GM13977 (cell line): ENCODE measurements at regions not wholly inside any gene's neighbourhood (a gene's known extent, or its start where the extent isn't known, plus 50 kb on each side); places are given as distances from the start of the nearest gene placed in this dataset.

Experiments used
- DNase-seq: peaks from one replicate; pipeline ENCODE4 v3.0.0; 2012; ENCODE audit warnings: low spot score
- in situ Hi-C: fragments of 300-500 bp; cut with MboI; formaldehyde crosslinking; loops from one replicate; pipeline ENCODE4 v1.12.0; 2022; ENCODE audit warnings: low sequenced_read_pairs, low pct_unique_long_range_greater_than_20kb, mixed read lengths, inconsistent platforms; ENCODE audit not compliant: unreplicated experiment
- TF ChIP-seq, protein P1 (sequence below): IDR thresholded peaks from 2 replicates; pipeline ENCODE4 v1.5.1; 2012; ENCODE audit warnings: mild to moderate bottlenecking, control low read depth; ENCODE audit not compliant: insufficient read depth; ENCODE audit errors: extremely low read depth, missing control alignments

DNA sequence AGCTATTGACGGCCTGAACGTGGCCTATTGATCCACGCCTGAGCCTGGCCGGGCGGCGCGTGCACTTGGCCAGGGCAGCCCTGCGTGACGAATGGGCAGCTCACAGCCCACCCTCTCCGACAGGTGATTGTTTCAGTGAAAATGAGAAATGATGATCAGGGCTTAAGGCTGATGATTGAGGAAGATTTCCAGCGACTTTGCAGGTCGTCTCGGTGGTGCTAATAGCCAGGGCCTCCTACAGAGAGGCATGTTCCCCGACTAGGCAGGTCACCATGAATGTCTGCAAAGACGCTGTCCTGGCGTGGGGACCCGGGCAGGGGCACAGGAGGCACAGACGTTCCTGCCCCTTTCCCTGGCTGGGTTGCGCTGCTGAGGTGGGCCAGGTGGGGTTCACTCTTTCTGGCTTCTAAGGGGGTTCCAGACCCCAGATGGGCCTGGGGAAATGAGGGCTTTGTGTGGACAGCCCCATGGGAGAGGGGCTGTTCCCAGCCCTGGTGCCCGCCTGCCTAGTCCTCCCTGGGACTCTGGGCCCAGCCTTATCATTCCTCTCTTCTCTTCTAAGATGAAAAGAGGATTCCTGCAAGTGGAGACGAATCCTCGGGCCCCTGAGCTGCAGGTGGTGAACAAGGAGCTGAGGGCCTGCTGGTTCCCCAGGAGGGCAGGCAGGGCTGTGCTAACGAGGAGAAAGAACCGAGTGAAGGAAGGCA is 157.4 kb downstream of the KIF26A start:
- TF ChIP-seq, protein P1, sequence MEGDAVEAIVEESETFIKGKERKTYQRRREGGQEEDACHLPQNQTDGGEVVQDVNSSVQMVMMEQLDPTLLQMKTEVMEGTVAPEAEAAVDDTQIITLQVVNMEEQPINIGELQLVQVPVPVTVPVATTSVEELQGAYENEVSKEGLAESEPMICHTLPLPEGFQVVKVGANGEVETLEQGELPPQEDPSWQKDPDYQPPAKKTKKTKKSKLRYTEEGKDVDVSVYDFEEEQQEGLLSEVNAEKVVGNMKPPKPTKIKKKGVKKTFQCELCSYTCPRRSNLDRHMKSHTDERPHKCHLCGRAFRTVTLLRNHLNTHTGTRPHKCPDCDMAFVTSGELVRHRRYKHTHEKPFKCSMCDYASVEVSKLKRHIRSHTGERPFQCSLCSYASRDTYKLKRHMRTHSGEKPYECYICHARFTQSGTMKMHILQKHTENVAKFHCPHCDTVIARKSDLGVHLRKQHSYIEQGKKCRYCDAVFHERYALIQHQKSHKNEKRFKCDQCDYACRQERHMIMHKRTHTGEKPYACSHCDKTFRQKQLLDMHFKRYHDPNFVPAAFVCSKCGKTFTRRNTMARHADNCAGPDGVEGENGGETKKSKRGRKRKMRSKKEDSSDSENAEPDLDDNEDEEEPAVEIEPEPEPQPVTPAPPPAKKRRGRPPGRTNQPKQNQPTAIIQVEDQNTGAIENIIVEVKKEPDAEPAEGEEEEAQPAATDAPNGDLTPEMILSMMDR, result no peak
- in situ Hi-C loops, result no loop called here
- DNase-seq, result no peak

DNA sequence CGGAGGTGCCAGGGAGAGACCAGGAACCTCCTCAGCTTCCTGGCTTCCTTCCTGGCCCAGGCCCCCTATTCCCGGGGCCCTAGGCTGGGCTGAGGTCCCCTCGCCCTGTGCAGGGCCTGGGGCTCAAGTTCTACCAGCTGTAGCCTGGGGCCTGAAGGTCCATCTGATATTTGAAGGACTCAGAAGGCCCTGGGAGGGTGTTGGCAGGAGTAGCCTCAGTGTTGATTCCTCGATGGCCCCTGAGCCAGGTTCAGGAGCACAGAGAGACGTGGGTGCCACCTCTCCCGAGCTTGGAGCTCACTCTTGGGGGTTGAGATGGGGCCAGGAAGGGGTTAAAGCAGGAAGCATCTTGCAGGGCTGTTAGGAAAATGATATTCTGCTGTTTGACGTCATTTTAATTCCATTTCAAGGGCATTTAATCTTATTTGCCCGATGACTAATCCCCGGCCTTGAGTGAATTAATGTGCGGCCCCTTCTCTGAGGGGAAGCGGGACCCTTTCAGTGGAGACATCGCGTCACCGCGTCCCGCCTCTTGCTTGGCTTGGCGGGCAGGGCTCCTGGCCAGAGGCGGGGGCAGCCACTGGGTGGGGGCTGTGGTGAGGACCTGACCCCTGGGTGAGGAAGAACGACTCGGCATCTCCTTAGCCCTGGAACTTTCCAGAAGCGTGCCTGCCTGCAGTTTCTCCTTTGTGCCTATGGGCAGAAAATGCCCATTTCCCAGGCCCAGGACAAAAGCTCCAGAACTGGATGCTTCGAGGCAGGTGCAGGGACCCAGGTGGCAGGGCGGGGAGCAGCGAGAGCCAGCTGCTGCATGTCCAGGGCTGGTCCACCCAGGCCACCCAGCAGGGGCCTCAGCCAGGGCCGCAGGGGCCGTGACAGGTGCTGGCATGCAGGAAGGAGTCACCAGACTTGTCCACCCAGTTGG is 158.3 kb downstream of the KIF26A start:
- in situ Hi-C loops, result no loop called here
- DNase-seq, result no peak
- TF ChIP-seq, protein P1, result no peak

DNA sequence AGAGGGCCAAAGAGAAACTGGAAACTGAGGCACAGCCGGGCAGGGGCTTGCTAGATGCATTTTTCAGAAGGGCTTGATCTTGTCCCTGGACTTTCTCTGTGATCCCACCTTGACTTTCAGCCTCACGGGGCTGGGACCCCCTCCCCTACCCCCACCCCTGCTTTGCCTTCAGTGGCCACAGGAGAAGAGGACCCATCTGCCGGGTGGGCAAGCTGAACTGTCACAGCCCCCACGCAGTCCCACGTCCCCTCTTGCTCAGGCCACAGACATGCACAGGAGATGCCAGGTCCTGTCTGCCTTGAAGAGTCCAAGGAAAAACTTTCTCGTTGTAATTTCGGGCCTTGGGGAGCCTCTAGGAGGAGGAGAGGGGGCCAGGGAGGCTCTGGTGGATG is 158.9 kb downstream of the KIF26A start:
- TF ChIP-seq, protein P1, result no peak
- no peak for DNase-seq
- in situ Hi-C loops, result no loop called here

DNA sequence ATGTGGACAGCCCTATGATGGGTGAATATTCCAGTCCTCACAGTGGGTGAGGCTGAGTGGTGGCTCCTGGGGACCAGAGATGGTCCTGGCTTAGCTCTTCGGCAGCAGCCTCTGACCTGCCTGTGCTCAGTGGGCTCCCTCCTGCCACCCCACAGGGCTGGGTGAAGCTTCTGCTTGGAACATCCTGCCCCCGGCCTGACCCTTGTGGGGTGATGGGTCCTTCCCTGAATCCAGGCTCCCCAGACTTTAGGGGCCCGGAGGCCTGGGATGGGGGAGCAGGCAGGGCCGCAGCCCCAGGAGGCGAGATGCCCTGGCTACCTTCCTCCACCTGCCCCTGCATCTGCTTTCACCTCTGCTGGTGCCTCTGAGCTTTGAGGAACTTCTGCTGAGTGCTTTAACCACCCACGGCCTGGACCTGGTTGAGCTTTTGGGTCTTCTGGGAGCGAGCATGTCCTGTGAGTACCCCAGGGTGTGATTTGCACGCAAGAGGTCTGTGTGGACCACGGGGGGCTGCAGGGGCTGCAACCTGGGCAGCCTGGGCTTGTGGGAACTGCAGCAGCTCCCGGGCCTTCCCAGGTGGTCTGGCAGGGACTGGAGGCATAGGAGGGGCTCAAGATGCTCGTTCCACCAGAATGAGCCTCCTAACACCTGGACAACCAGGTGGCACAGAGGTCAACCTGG is 159.5 kb downstream of the KIF26A start:
- DNase-seq, result no peak
- in situ Hi-C loops, result no loop called here
- TF ChIP-seq, protein P1, result no peak

DNA sequence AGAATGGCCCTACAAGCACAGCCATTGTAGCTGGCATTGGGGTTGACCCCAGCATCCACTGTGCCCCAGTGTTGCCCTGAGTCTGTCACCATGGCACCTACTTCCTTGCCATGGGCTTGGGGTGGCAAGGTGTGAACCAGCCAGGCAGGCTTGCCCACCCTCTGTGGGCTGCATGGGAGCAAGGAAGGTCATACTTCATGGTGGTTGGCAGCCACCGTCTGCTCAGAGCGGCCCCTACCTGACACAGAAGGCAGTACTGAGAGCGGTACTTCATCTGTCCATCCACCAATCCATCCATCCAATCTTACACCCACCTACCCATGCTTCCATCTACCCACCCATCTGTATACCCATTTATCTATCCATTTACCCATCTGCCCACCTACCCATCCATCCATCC is 160.1 kb downstream of the KIF26A start:
- TF ChIP-seq, protein P1, result no peak
- in situ Hi-C loops, result no loop called here
- DNase-seq, result no peak

DNA sequence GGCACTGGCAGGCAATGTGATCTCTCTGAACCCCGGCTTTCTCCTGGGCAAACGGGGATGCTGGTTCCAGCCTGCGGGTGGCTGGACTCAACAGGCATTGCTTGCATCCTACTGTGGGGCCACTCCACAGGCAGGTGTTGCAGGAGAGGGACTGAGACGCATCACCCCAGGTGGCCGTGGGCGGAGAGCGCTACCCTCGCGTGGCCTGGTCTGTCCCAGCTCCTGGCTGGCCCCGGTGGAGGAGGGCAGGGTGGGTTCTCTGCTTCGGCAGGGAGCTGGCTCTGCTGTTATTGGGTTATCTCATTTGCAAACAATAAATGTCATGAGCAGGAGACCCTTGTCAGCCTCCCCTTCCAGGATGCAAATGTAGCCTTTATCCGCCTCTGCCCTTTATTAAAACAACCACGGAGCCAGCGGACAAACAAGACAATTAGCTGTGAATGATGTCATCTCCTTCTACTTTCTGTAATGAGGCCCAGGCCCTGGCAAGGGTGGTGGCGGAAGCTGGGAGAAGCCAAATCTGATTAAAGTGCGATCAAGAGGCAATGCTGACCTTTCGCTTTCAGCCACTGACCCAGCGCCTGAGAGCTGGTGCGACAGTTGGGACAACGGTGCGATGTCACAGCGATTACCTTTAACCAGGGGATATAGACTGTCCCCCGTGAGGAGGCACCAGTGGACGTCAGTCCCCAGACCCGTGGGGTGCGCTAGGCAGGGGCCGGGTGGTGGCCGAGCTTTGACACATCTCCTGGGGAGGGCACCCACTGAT is 161.8 kb downstream of the KIF26A start:
- in situ Hi-C loops, result no loop called here
- no peak for DNase-seq
- TF ChIP-seq, protein P1, result no peak
